HG03066 (cell line): ENCODE measurements at regions not wholly inside any gene's neighbourhood (a gene's known extent, or its start where the extent isn't known, plus 50 kb on each side); places are given as distances from the start of the nearest gene placed in this dataset.

Experiments used
- ATAC-seq: cut with Tn5 transposase; IDR thresholded peaks from one replicate; pipeline ENCODE4 v1.9.1; 2021; ENCODE audit warnings: low read depth; ENCODE audit not compliant: unreplicated experiment

DNA sequence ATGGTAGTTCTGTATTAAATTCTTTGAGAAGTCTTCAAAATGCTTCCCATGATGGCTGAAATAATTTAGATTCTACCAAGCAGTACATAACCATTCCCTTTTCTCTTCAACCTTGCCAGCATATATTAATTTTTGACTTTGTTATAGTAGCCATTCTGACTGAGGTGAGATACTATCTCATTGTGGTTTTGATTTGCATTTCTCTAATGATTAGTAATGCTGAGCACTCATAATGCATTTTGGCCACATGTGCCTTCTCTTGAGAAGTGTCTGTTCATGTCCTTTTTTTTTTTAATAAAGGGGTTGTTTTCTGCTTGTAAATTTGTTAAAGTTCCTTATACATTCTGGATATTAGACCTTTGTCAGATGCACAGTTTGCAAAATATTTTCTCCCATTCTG is 173.9 kb downstream of the CALCRL start:
- ATAC-seq, result no peak

DNA sequence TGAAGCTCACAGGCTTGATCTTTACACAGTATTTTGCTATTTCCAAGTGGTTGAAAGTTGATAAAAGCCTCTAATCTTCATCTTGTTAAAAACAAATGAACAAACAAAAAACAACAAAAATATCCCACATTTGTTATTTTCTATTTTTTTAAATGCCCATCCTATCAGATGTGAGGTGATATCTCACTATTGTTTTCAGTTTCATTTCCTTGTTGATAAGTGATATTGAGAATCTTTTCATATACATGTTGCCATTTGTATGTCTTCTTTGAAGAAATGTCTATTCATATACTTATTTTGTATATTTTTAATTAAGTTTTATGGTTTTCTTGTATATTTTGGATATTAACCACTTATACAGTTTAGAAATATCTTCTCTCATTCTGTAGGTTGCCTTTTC is 175.8 kb downstream of the CALCRL start:
- ATAC-seq, result no peak

DNA sequence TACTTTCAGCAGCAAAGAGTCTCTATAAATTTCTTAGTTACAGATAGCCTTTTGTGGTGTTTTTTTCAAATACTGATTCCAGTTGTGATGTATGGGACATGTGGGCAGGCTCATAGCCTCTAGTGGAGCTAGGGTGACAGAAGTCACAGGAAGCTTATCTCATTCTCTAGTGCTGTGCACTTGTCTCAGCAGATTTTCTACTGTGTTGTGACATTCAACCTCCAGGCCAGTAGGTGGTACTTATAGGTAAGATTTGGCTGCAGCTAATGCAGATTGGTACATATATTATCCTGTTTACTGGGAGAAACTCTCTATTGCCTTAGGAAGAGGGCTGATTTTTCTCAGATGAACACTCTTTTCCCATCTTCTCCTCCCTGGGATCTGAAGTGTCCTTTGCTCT is 176.2 kb downstream of the CALCRL start:
- no peak for ATAC-seq

DNA sequence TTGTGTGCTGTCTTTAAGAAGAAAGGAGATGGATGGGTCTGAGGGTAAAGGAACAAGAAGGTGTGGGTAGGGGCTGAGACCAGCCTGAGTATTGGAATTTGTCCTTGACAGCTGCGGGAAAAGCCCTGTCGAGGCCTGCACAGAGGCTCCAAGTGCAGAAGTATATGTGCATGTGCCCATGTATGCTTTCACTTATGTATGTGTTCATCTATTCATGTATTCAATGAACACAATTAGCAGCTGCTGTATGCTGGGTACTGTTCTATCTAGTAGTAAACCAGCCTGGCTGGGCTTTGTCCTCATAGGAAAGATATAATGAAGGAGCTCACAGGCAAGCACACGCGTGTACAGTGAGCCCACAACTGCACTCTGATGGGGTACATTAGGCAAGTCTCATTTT is 181.4 kb downstream of the CALCRL start:
- ATAC-seq, result no peak

DNA sequence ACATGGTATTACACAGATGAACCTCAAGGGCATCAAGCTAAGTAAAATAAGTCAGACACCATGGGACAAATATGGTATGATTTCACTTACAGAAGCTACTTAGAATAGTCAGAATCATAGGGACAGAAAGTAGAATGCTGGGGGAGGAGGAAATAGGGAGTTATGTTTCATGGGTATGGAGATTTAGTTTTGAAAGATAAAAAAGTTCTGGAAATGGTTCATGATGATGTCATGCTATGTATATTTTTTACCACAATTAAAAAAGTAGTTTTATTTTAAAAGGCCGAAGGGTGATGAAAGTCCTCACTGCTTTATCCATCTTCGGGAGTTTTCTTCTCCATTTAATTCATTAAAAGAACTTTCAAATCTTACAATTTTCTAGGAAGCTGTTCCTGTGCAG is 181.9 kb downstream of the CALCRL start:
- no peak for ATAC-seq

DNA sequence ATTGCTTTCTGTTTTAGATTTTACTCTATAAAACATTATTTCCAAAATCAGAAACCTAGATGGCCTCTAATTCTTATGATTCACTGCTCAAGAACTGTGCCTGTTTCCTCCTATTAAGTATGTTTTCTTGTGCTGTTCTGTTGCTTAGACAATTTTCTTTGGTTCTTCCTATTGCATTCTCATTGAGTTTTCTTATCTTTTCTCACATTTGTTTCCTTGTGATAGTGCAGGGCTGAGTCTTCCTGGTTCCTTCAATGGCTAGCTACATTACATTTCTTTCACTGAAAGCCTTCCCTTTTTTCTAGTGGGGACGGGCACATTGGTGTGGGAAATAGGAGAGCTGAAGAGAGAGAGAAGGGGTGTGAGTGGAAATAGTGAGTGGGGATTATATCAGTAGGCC is 183.4 kb downstream of the CALCRL start:
- ATAC-seq, result no peak

DNA sequence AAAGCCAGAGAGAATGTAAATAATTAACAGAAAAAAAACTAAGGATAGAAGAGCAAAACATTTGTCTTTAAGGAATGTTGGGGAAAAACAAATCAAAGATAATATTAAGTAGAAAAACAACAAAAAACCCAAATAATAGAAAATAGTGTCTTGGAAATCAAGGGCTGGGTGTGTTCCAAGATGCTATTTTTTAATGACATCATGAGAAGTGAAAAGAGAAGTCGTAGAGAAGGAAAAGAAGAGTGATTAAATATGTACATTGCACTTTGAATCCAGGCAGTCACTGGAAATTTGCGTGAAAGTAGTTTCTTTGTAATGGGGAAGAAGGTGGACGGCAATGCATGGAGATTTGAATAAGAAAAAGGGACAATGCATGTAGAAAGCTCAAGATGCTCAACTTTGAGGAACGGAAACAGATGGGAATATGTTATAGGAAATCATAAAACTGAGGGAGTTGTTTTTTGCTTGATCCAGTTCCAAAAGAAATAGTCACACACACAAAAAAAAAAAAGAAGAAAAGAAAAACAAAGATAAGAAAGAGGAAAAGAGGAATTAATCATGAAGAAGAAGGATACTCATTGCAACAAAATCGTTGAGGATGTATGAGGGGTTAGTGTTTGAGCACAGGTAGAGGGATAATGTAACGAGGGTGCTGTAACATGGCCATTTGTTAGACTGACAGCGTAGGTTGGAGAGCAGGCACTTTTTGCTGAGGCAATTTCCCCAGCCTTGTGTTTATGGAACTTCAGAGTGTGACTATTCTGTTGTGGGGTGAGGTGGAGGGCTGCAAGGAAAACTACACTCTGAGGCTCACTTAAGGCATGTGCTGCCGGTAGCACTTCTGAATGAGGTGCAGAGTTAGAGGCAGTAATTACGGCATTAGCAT is 184.1 kb downstream of the CALCRL start:
- no peak for ATAC-seq

DNA sequence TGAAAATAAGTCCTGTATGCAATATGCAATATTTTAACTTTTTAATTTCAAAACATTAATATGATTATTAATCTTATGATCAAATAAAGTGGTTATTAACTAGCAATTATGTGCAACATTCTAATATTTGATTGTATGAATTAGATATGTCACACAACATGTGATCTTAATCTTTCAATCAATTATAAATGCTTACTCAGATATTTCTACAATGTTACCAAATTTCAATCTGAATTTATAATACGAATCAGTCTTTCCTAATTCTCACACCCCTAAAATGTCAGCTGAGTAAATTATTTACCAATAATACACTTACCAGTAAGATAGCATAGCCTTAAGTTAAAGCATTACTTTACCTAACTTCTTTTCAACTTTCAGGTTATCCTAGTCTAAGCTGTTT is 186.3 kb downstream of the CALCRL start:
- ATAC-seq, result no peak

DNA sequence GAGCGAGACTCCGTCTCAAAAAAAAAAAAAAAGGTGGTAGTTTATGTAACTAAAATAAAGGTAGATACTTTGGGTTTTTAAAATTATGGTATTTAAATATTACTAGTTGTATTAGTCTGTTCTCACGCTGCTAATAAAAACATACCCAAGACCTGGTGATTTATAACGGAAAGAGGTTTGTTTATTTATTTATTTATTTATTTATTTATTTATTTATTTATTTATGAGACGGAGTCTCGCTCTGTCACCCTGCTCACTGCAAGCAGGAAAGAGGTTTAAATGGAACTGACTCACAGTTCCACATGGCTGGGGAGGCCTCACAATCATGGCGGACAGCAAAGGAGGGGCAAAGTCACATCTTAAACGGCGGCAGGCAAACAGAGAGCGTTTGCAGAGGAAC is 196.0 kb downstream of the CALCRL start:
- ATAC-seq, result no peak

DNA sequence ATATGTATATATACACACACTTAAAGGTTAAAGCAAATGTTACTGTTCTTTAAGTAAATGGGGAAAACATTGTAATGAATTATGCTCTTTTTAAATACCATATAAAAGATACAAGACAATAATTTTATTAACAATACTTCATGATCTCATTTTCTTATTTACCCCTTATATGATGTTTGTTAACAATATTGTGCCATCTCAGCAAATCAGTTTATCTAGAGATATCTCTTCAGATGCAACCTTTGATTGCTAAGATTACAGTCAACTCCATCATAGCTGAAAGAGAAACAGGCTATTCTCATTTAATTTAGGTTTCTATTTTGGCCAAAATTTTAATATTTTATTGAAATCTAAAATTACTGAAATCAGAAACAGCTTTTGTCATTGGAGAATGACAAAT is 197.9 kb downstream of the CALCRL start:
- no peak for ATAC-seq

DNA sequence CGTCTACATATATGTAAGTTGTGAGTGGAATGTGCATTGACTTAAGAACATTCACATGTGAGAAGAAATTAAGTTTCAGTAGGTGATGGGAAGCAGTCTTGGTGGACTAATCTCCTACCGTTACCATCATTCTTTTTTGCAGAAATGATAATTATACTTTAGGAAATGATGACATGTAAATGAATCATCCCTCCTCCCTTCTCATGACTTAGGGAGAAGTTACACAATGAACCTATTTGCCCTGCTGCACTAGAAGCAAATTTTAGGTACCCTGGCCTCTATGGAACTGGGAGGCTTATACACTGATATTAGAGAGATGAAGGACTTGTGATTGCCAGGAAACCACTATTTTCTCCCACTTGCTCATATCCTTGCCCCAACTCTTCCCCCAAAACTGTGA is 214.2 kb downstream of the CALCRL start:
- no peak for ATAC-seq

DNA sequence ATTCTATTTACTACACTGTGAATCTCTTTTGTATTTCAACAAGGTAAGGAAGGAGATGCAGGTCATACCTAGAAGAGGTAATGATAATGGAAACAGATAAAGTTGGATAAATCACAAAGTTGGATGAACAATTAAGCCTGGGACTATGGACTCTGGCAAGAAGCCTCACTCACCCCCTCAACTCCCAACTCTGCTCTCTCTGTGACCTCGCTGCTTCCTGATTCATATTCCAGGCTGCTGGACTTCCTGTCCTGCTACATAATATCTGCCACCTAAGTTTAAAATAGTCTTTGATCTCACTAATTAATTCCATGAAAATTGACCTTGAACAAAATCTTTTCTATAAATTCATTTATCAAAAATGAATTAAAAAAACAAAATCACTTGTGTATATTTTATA is 215.3 kb downstream of the CALCRL start:
- ATAC-seq, result no peak

DNA sequence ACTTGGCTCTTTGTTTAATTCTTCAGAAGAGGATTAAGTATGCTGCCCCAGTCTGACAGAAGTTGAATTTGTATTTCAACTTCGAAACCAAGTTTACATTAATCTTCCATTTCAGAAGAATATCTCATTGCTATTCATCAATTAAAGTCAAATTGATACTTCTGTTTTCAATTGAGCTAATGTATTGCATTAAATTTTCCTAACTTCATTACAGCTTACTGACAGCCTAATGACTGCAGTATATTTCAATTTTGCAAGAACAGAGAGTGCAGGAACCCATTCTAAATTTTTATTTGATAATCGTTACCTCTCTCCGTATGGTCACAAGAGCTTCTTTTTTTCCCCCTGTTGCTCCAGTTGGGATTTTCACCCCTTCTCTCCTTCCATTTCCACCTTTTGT is 218.0 kb downstream of the CALCRL start:
- ATAC-seq, result no peak

DNA sequence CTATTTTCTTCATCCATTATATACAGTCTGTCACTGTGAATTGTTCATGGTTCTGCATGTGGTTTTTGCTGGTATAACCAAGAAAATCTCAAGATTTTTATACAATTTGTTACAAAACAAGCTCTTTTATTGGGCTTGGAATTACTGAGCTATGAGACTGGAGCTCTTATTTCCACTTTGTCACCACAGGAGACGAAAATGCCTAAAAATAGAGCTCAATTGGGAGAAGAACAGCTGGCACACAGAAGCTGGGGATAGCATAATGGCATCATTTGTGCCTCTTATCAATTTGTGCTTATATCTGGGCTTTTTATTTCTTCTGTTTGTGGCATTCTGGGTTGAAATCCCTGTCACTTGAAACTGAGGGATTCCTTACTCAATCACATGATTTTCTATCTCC is 219.1 kb downstream of the CALCRL start:
- no peak for ATAC-seq

DNA sequence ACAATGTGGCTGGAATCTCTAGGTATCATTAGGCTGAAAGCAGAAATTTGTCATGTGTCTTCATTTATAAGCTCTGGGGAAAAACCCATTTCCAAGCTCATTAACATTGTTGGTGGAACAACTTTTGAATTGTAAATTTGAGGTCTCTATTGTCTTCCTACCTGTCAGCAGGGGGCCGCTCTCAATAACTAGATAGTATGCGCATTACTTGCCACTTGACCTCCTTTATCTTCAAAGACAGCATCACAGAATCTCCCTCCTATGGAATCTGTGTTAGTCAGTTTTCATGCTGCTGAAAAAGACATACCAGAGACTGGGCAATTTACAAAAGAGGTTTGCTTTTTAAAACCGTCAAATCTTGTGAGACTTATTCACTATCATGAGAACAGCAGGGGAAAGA is 223.1 kb downstream of the CALCRL start:
- no peak for ATAC-seq

DNA sequence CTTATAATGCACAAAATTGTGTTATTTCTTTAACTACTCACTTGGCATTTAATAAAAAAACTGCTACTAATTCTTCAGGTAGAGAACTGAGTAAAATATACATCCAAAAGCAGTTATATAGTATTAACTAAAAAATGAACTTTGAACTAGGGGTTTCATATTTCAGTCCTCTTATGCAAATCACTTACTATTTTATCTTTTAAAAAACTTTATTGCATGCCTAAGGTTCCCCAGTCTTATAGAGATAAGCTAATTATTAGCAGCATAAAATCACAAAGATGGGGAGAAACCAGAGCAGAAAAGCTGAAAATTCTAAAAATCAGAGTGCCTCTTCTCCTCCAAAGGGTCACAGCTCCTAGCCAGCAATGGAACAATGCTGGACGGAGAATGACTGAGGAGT is 228.0 kb downstream of the CALCRL start:
- no peak for ATAC-seq

DNA sequence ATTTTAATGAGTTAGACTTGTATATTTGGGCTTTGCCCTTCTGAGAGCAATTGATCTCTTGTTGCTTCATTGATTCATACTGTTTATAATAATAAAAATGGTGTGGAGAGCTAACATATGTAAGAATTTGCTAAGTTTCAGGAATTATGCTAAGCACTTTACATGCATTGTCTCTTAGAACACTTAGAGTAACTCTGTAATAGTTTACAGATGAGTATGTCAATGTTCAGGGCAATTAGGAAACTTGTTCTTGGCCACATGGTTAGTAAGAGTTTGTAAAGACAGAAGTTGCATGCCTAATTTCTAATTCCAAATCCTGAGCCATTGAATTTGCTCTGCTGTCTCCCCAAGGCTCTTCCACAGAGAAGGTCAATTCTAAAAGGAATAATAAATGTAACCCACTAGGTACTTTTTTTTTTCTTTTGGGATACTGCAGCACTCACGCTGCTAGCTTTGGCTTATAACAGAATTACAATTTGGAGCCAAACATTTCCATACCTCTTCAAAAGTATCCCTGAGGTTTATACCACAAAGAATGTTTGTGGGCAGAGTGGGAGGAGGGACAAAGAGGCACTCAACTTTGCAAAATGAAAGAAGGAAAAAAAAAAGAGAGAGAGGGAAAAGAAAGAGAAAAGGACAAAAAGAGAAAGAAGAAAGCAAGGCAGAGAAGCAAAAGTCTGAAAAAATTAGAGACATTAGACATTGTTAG is 232.4 kb downstream of the CALCRL start:
- ATAC-seq, result no peak

DNA sequence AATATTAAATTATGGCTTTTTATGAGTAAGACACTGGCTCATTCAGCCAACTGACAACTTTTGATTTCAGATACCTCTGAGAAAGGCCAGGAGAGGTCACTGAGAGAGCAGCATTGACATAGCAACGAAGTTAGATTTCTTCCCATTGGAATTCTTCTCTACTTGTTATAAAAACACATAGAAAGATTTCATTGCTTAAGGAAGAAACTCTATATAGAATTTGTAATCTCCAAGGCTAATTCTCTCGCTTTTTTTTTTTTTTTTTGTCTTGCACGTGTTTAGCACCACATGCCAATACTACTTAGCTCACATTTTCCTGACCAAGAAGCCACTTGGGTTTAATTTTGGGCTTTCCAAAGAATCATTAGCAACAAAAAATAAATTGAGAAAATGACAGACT is 233.7 kb downstream of the CALCRL start:
- ATAC-seq, result no peak

DNA sequence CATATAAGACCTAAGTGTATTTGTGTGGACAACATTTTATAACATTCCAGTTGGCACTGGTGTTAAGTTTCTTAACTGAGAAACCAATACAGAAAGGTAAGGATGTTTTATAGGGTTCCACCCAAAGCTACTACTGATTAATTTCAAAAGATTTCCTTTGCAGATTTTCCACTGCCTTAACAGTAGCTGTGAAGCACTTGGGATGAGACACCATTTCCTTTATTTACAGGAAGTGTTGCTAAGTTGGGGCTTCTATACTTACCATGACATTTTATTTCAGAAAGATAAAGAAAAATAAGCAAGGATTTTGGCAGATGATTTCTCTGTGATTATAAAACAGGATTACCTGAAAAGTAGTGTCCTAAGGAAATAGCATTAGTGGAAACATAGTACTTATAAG is 234.3 kb downstream of the CALCRL start:
- no peak for ATAC-seq

DNA sequence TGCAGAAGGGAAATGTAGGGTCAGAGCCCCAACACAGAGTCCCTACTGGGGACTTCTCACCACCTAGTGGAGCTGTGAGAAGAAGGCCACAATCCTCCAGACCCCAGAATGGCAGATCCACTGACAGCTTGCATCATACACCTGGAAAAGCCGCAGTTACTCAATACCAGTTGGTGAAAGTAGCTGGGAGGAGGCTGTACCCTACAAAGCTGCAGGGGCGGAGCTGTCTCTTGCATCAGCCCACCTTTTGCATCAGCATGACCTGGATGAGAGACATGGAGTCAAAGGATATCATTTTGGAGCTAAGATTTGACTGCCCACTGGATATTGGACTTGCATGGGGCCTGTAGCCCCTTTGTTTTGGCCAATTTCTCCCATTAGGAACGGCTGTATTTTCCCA is 237.3 kb downstream of the CALCRL start:
- no peak for ATAC-seq

DNA sequence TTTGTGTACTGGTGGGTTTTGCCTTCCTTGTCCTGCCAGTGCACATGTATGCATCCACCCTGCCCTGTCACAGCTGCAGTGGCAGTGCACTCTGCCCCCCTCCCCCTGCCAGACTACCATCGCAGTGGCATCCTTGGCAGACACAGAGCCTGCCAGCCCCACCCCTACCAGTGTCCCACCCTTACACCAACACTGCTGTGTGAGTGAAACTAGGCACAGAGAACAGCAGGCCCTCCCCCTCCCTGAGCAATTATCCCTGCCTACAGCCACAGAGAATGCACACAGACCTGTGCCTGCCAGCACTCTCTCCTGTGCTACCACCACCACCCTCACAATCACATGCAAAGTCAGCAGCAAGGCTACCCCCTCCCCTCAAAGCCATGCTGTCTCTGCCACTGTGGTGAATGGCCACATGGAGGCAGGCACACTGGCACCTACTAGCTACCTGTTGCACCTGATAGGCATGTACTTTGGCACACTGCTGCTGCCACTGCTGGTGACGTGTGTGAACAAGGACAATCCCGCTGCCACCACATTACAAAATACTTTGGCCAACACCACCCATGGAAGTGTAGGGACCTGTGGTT is 239.8 kb downstream of the CALCRL start:
- no peak for ATAC-seq

DNA sequence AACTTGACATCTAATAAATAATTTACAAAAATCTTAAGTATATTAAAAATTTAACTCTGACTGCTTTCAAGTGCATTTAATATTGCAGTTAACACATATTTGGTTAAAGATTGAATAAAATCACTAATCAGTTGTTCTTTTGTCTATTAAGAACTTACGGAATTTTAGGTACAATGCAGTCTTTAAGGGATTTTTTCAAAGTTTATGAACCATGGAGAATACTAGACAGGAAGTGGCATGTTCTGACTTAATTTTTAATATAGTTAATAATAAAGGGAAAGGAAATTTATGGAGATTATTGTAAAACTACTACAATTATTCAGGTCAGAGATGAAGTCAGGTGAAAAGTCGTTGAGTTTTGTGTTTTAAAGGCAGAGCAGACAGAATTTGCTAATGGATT is 240.9 kb downstream of the CALCRL start:
- ATAC-seq, result no peak
